Ovary (tissue), 7 donors: ENCODE measurements at regions not wholly inside any gene's neighbourhood (a gene's known extent, or its start where the extent isn't known, plus 50 kb on each side); places are given as distances from the start of the nearest gene placed in this dataset.

ENCODE experiments used
- DNase-seq, 5 donors: peaks; one replicate each; pipeline ENCODE4 v3.0.0-alpha.2; 2019 to 2020
- H3K27ac ChIP-seq, 2 donors: fragments of 200-600 bp; one replicate each; pipeline versions ENCODE4 v1.5.1 to v1.8.0; 2019 to 2022
- H3K27me3 ChIP-seq: fragments of 200-600 bp; one replicate; pipeline ENCODE4 v1.8.0; 2022
- H3K36me3 ChIP-seq: fragments of 200-600 bp; sonication (generic); one replicate; pipeline ENCODE4 v1.5.1; 2019
- H3K4me1 ChIP-seq: one replicate; pipeline ENCODE4 v1.8.1; 2013; ENCODE audit warnings: mild to moderate bottlenecking, moderate library complexity; ENCODE audit not compliant: insufficient read depth
- H3K4me3 ChIP-seq: fragments of 200-600 bp; sonication (generic); one replicate; pipeline ENCODE4 v1.5.1; 2017
- H3K9me3 ChIP-seq, 2 donors: fragments of 200-600 bp in 1 of 2; sonication (generic) in 1 of 2; one replicate each; pipeline versions ENCODE4 v1.5.1 to v1.8.1; 2013 to 2019; ENCODE audit warnings: mild to moderate bottlenecking in 1 of 2, moderate library complexity in 1 of 2
- CTCF ChIP-seq, 3 donors: fragments of 450-650 bp in 2 of 3; fragments of 200-600 bp in 1 of 3; IDR thresholded peaks; one replicate each; pipeline versions ENCODE4 v1.5.1 to v1.8.0; 2016 to 2022; ENCODE audit warnings: antibody characterized with exemption in 3 of 3, mild to moderate bottlenecking in 1 of 3
- EP300 ChIP-seq: sonication (generic); formaldehyde crosslinking; IDR thresholded peaks from one replicate; pipeline ENCODE4 v1.6.1; 2017; ENCODE audit warnings: antibody characterized with exemption
- POLR2A ChIP-seq: fragments of 450-650 bp; IDR thresholded peaks from one replicate; pipeline ENCODE4 v1.6.1; 2017; ENCODE audit warnings: antibody characterized with exemption, mild to moderate bottlenecking, moderate library complexity
- WGBS, 3 donors: extraction: QIAGEN DNeasy Blood & Tissue Kit in 1 of 3; methylation state at CpG; one replicate each; pipeline versions ENCODE4 v1.1.5 to v1.1.7; 2013 to 2017; 5-methylcytosine and 5-hydroxymethylcytosine counted together
- intact Hi-C, 4 donors: fragments of 100-400 bp; cut with DNase I; formaldehyde crosslinking; loops; one replicate each; pipeline versions ENCODE4 v1.11.0 to v1.15.1; 2022 to 2023
- donor health status: DM: no; HTN: no; CAD: no; lungs with moderate emphysema.
- donor health status: DM: no; HTN: no; CAD: no.
- donor health status: Bipolar disorder and iron deficiency.
- donor health status: DM: no; HTN: no; CAD: no.
- donor health status: DM: yes; HTN: yes; CAD: no.

GRCh38 chr11:15367695-15368094, 253.0 kb downstream of the INSC start:
- WGBS, 3 donors = 35 to 50% (median 42%) methylated on average over 6 of the region's 6 CpGs
- intact Hi-C loops = no loop called here
- H3K36me3 ChIP-seq = no peaks in the 10 kb centered on the region
- H3K27ac ChIP-seq = no peak overlapping the region
- DNase-seq = no peak
- H3K27me3 ChIP-seq = no peaks in the 10 kb centered on the region
- no peak overlapping the region for H3K4me3 ChIP-seq
- no peak for TF ChIP-seq CTCF (IDR thresholded peaks at IDR 0.05)
- no peak for TF ChIP-seq EP300
- no peaks in the 10 kb centered on the region for H3K9me3 ChIP-seq
- H3K4me1 ChIP-seq = no peaks in the 10 kb centered on the region

- Histone ChIP-seq H3K27me3 (no peaks in the 10 kb centered on the region), H3K4me3 (no peak overlapping the region), H3K36me3 (no peaks in the 10 kb centered on the region), H3K27ac (no peak overlapping the region), H3K4me1 (no peaks in the 10 kb centered on the region), H3K9me3 (no peaks in the 10 kb centered on the region)
- TF ChIP-seq POLR2A = no peak
- no peak for TF ChIP-seq EP300
- TF ChIP-seq CTCF (IDR thresholded peaks at IDR 0.05) = no peak
- 44 to 47% (median 45%) methylated on average over 5 of the region's 5 CpGs for WGBS, 3 donors
- intact Hi-C loops = no loop called here
- no peak for DNase-seq
These were observed 255.9 kb downstream of the INSC start for GRCh38 chr11:15370495-15371147.

GRCh38 chr11:15371533-15371932, 256.8 kb downstream of the INSC start:
- intact Hi-C loops = no loop called here

GRCh38 chr11:15374418-15374817, 259.7 kb downstream of the INSC start:
- intact Hi-C loops = no loop called here

More at GRCh38 chr11:15371533-15371932, 256.8 kb downstream of the INSC start:
- Histone ChIP-seq H3K36me3 (no peaks in the 10 kb centered on the region), H3K4me3 (no peak overlapping the region), H3K27me3 (no peaks in the 10 kb centered on the region), H3K4me1 (no peaks in the 10 kb centered on the region), H3K9me3 (no peaks in the 10 kb centered on the region), H3K27ac (no peak overlapping the region)
- TF ChIP-seq CTCF (IDR thresholded peaks at IDR 0.05) = no peak
- TF ChIP-seq EP300 = no peak
- TF ChIP-seq POLR2A = no peak
- WGBS, 3 donors = 21 to 52% (median 32%) methylated on average over 1 of the region's 1 CpG
- DNase-seq = no peak

More at GRCh38 chr11:15374418-15374817, 259.7 kb downstream of the INSC start:
- WGBS, 3 donors = 61 to 76% (median 73%) methylated on average over 2 of the region's 2 CpGs
- no peaks in the 10 kb centered on the region for H3K4me1 ChIP-seq
- no peak overlapping the region for H3K27ac ChIP-seq
- H3K4me3 ChIP-seq = no peak overlapping the region
- TF ChIP-seq CTCF (IDR thresholded peaks at IDR 0.05) (no peak), EP300 (no peak), POLR2A (no peak)
- H3K27me3 ChIP-seq = no peaks in the 10 kb centered on the region
- DNase-seq = no peak
- H3K9me3 ChIP-seq = no peaks in the 10 kb centered on the region
- no peaks in the 10 kb centered on the region for H3K36me3 ChIP-seq
